ENCODE measurements at regions not wholly inside any gene's neighbourhood (a gene's known extent, or its start where the extent isn't known, plus 50 kb on each side); places are given as distances from the start of the nearest gene placed in this dataset.
"Not testable (repeated sequence)": the region's sequence is repeated elsewhere in the genome, so short reads cannot be mapped to it uniquely, and the experiment has no call there.

DNA sequence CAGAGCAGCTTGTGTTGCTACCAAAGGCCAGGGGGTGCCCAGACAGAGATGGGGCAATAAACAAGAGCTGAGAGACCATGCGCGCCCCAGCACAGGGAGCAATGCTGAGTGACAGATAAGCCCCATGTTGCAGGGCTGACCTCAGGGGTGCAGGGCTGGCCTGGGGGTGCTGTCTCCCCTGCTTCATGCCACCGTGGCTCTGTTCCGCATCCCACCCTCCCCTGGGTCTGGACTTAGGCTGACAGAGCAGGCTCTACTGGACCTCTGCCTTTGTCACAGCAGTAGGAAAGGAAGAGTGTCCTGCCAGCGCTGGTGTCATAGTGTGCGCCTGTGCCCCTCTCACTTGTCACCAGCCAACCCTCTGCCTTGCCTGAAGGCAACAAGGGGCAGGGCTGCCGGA is 67.4 kb upstream of the IQSEC1 start:
- TF ChIP-seq, protein P1, sequence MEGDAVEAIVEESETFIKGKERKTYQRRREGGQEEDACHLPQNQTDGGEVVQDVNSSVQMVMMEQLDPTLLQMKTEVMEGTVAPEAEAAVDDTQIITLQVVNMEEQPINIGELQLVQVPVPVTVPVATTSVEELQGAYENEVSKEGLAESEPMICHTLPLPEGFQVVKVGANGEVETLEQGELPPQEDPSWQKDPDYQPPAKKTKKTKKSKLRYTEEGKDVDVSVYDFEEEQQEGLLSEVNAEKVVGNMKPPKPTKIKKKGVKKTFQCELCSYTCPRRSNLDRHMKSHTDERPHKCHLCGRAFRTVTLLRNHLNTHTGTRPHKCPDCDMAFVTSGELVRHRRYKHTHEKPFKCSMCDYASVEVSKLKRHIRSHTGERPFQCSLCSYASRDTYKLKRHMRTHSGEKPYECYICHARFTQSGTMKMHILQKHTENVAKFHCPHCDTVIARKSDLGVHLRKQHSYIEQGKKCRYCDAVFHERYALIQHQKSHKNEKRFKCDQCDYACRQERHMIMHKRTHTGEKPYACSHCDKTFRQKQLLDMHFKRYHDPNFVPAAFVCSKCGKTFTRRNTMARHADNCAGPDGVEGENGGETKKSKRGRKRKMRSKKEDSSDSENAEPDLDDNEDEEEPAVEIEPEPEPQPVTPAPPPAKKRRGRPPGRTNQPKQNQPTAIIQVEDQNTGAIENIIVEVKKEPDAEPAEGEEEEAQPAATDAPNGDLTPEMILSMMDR (IDR thresholded peaks at IDR 0.05; ENCODE audit: borderline replicate concordance, insufficient read depth, low read depth, low read length), result no peak
- no peak overlapping the region for H3K4me3 ChIP-seq (ENCODE audit: low read depth, low read length)

DNA sequence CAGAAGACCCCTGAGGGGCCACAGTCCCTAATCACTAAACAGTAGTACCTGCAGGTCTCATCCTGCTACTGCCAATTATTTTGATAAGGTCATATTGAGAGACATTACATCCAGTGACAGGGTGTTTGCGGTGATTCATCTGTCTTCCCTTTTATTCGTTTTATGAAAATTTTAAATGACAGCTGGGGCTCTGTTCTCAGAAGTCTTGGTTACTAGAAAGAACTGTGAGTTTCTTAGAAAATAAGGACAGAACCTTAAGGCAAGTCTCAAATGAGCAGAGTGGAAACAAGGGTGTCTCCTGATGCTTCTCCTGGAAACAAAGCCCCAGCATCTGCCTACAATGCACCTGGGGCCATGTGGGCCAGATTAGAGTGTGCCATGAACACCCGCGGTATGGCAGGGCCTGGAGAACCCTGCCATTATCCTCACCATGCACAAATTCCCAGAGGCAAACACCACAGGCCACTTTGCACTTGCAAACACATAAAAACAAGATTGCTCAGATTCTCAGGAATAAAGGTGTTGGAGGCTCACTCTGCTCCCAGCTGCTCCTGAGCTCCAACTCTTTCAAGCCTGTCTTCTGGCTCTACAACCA is 66.3 kb upstream of the IQSEC1 start:
- TF ChIP-seq, protein P1 (IDR thresholded peaks at IDR 0.05; ENCODE audit: borderline replicate concordance, insufficient read depth, low read depth, low read length), result no peak
- no peak overlapping the region for H3K4me3 ChIP-seq (ENCODE audit: low read depth, low read length)

DNA sequence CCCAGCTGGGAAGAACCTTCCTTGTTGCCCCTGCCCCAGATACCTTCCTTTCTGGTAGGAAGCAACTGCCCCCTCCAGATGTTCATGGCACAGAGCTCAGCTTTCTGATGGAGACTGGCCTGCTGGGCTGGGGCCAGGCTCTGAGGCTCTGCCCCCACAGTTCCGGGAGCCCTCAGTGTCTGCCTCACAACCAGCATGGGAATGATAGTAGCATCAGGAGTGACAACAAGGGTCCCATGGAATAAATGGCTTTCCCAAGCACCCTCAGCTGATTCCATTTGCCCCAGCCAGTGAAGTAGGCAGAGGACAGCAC is 65.6 kb upstream of the IQSEC1 start:
- TF ChIP-seq, protein P1 (IDR thresholded peaks at IDR 0.05; ENCODE audit: borderline replicate concordance, insufficient read depth, low read depth, low read length), result no peak
- no peak overlapping the region for H3K4me3 ChIP-seq (ENCODE audit: low read depth, low read length)

DNA sequence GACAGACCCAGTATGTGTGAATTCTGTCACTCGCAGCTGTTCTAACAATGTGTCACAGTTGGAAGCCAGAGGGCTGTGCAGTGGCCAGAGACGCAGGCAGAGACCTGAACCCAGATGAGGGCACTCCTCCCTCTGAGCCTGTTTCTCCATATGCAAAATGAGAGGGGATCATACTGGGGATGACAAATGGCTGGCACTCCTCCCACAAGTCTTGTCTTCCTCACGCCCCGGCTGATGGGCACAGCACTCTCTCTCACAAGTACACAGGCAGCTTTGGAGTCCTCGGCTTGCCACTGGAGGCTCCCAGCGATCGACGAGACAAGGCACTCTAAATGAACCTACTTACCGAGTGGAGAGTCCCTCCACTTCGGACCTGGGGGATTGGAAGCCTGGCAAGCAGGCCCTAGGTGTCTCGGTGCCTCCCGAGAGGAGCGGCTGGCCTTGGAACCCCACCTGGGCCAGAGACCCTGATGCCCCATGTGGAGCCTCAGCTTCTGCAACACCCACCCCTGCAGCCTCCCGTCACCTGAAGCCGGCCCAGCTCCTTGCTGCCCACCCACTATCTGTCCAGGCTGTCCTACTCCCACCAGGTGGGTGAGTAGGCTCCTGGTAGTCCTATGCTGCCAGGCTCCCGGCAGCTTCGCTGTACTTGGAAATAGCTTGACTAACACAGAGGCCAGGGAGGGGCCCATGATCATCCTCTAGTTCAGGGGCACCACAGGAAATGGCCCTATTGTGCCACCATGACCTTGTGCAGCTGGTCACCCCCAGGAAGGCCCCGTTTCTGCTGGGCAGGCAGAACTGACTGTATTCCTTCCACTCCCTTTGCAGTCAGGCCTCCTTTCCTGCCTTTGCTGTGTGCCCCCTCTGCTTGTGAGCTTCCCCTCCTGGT is 65.0 kb upstream of the IQSEC1 start:
- no peak overlapping the region for H3K4me3 ChIP-seq (ENCODE audit: low read depth, low read length)
- TF ChIP-seq, protein P1 (IDR thresholded peaks at IDR 0.05; ENCODE audit: borderline replicate concordance, insufficient read depth, low read depth, low read length), result no peak

DNA sequence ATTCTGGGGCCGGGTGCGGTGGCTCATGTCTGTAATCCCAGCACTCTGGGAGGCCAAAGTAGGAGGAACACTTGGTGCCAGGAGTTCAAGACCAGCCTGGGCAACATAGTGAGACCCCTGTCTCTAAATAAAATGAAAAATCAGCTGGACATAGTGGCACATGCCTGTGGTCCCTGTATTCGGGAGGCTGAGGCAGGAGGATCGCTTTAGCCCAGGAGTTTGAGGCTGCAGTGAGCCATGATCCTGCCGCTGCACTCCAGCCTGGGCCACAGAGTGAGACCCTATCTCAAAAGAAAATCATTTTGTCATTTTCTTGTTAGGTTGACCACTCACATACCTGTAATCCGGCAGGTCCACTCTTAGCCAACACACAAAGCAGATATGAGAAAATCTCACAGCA is 63.6 kb upstream of the IQSEC1 start:
- not testable (repeated sequence) for H3K4me3 ChIP-seq (ENCODE audit: low read depth, low read length)

DNA sequence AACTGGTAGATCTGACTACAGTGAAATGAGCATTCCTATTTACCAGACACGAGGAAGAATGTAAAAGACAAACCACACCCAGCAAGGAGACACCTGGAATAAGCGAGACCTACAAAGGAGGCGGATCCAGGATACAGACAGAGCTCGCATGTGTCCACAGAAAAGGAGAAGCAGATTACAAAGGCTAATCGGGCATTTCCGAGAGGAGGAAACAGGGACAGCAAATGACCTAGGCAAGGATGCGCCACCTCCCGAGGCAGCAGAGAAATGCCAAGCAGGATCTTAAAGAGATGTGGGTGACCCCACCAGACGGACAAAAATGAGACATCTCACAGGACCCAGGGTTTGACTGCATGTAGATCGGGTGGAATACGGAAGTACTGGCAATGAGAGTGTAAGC is 63.2 kb upstream of the IQSEC1 start:
- TF ChIP-seq, protein P1 (IDR thresholded peaks at IDR 0.05; ENCODE audit: borderline replicate concordance, insufficient read depth, low read depth, low read length), result no peak
- no peak overlapping the region for H3K4me3 ChIP-seq (ENCODE audit: low read depth, low read length)

DNA sequence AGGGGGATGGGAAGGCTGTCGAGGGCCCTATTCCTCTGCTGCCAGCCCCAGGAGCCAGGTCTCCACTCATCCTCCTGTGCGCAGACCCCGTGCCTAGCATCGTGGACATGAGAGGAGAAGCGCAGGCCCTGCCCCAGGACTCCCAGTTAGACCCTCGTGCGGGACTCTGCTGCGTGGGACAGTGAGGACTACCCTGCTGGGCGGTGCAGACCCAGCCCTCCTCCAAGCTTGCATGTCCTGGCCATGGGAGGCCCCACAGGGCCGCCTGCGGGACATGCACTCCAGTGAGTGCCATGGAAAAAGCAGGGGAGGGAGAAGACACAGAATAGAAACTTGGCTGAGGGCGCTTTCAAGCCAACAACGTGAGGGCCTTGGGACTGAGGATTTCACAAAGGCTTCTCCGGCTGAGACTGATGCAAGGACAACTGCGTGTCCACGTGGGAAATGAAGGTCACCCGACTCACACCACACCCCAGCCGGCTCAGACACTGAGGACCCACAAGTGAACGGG is 62.6 kb upstream of the IQSEC1 start:
- TF ChIP-seq, protein P1 (IDR thresholded peaks at IDR 0.05; ENCODE audit: borderline replicate concordance, insufficient read depth, low read depth, low read length), result no peak
- H3K4me3 ChIP-seq (ENCODE audit: low read depth, low read length), result no peak overlapping the region
